GM21360 (cell line): ENCODE measurements at regions not wholly inside any gene's neighbourhood (a gene's known extent, or its start where the extent isn't known, plus 50 kb on each side); places are given as distances from the start of the nearest gene placed in this dataset.
"Not testable (repeated sequence)": the region's sequence is repeated elsewhere in the genome, so short reads cannot be mapped to it uniquely, and the experiment has no call there.

ENCODE experiments used
- ATAC-seq: cut with Tn5 transposase; IDR thresholded peaks from one replicate; pipeline ENCODE4 v1.9.1; 2021; ENCODE audit warnings: mild to moderate bottlenecking, moderate library complexity; ENCODE audit not compliant: unreplicated experiment

- ATAC-seq, result no peak
Observed at GRCh38 chr16:50497592-50497991, 50.6 kb upstream of the NKD1 start.

- no peak for ATAC-seq
Observed at GRCh38 chr16:50496990-50497389, 51.2 kb upstream of the NKD1 start.

- ATAC-seq, result no peak
Observed at GRCh38 chr16:50495673-50496072, 52.5 kb upstream of the NKD1 start.

GRCh38 chr16:50494501-50495491, 53.4 kb upstream of the NKD1 start:
- ATAC-seq, result no peak

GRCh38 chr16:50491516-50491915, 56.7 kb upstream of the NKD1 start:
- no peak for ATAC-seq

DNA sequence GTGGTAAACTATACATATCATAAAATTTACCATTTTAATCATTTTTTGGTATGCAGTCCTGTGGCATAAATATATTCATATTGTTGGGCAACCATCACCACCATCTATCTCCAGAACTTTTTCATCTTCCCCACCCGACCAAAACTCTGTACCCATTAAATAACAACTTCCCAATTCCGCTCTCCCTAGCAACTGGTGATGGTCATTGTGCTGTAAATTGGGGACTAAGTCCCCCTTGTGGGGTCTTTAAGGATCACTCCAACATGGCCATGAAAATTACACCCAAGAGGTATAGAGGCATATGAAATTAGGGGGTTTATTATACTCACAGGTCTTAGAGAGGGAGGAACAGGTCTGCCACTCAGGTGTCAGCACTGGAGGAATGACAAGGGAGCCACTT, 57.4 kb upstream of the NKD1 start:
- no peak for ATAC-seq

GRCh38 chr16:50489182-50489581, 59.0 kb upstream of the NKD1 start:
- ATAC-seq, result no peak

- ATAC-seq, result no peak
Observed at GRCh38 chr16:50487528-50487927, 60.7 kb upstream of the NKD1 start.

DNA sequence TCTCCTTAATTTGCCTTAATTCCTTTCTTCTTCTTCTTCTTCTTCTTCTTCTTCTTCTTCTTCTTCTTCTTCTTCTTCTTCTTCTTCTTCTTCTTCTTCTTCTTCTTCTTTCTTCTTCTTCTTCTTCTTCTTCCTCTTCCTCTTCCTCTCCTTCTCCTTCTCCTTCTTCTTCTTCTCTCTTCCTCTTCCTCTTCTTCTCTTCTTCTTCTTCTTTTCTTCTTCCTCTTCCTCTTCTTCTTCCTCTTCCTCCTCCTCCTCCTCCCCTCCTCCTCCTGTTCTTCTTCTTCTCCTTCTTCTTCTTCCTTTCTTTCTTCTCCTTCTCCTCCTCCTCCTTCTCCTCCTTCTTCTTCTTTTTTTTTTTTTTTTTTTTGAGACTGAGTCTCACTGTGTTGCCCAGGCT, 62.0 kb upstream of the NKD1 start:
- not testable (repeated sequence) for ATAC-seq

GRCh38 chr16:50485232-50485631, 63.0 kb upstream of the NKD1 start:
- no peak for ATAC-seq

- ATAC-seq, result no peak
Observed at GRCh38 chr16:50482271-50482670, 65.9 kb upstream of the NKD1 start.

GRCh38 chr16:50480206-50480605, 68.0 kb upstream of the NKD1 start:
- no peak for ATAC-seq

DNA sequence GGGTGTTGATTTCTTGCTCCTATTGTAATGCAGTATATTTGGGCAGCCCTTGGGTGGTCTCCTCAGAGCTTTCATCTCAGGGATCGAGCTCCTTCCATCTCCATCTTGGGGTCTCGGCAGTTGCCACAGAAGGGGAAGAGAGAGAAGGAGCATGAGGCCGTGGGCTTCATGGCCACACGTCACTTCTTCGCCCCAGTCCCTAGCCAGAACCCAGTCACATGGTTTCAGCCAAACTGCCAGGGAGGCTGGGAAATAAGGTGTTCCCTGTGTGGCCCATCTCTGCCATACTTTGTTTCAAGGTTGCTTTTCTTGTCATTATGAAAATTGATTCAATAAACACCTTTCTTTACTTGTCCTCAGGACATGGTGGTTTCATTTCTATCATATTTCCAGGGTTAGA, 68.4 kb upstream of the NKD1 start:
- no peak for ATAC-seq

GRCh38 chr16:50478773-50479149, 69.4 kb upstream of the NKD1 start:
- ATAC-seq, result no peak

DNA sequence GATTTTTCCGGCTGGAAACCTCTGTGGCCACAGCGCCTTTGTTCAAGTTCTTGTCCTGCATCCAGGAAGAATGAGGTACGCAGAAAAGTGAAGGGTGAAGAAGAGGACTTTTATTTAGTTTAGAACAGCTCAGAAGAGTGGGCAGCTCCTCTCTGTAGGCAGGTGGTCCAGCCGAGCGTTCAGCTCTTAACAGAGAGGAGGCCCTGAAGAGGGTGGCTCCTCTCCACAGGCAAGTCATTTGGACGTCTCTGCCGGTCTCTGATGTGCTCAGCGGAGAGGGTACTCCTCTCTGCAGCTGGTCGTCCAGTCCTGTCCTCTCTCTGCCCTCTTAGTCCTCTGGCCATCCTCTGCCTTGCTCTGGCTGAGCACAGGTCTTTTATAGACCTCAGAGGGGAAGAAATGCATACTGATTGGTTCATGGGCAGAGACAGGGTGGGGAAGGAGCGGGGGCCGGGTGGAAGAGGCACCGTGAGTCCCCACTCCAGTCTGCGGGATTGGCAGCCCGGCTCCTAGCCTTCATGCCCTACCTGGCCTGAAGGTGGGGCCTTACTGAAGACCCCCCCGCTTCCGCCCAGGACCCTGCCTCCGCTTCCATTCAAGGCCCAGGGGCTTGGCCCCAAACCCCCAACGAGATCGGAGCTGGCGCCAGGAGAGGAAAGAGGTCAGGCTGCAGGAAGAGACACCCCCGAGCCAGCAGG, 70.0 kb upstream of the NKD1 start:
- ATAC-seq, result no peak

- ATAC-seq, result no peak
Observed at GRCh38 chr16:50476486-50477255, 71.5 kb upstream of the NKD1 start.

- no peak for ATAC-seq
Observed at GRCh38 chr16:50475170-50475569, 73.0 kb upstream of the NKD1 start.

DNA sequence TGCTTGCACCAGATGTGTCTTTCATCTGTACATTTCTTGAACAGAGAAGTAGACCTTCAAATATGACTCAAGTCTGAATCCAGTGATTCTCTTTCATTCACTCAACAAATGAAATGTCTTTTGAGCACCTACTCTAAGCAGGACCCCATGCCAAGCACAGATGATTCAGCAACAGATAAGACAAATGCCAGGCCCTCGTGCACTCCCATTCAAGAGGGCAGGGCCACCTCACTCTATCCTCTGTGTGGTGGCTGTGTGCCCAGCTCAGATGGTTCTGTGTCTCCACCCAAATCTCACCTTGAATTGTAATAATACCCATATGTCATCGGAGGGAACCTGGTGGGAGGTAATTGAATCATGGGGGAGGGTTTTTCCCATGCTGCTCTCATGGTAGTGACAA, 74.1 kb upstream of the NKD1 start:
- ATAC-seq, result no peak

- ATAC-seq, result peak; percentile 93
Observed at GRCh38 chr16:50473356-50473945, 74.7 kb upstream of the NKD1 start.

- ATAC-seq, result no peak
Observed at GRCh38 chr16:50472472-50472871, 75.7 kb upstream of the NKD1 start.

GRCh38 chr16:50470687-50471086, 77.5 kb upstream of the NKD1 start:
- ATAC-seq, result no peak
